NCI-H146 (cell line): ENCODE measurements at regions not wholly inside any gene's neighbourhood (a gene's known extent, or its start where the extent isn't known, plus 50 kb on each side); places are given as distances from the start of the nearest gene placed in this dataset.
"Not testable (repeated sequence)": the region's sequence is repeated elsewhere in the genome, so short reads cannot be mapped to it uniquely, and the experiment has no call there.

Experiments used
- DNase-seq: peaks from one replicate; lab custom pipeline; 2025; lab: John Stamatoyannopoulos, UW

- no peak for DNase-seq
These were observed 321.2 kb downstream of the ADGRD1 start for GRCh38 chr12:131274906-131275305.

DNA sequence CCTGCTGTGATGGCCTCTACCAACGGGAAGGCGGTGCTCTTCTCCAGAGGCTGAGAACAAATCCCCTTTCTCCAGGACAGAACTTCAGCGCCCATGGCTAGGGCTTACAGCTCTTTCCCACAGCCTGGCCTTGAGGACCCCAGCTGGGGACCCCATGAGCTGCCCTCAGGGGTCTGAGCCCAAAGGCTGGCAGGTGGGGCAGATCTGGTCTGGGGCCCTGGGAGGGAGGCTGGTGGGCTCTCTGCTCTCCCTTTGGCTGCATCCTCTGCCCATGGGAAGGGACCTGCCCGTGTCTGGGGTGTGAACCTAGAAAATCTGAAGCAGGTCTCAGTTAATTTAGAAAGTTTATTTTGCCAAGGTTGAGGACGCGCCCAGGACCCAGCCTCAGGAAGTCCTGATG lies 322.1 kb downstream of the ADGRD1 start:
- DNase-seq, result no peak

DNA sequence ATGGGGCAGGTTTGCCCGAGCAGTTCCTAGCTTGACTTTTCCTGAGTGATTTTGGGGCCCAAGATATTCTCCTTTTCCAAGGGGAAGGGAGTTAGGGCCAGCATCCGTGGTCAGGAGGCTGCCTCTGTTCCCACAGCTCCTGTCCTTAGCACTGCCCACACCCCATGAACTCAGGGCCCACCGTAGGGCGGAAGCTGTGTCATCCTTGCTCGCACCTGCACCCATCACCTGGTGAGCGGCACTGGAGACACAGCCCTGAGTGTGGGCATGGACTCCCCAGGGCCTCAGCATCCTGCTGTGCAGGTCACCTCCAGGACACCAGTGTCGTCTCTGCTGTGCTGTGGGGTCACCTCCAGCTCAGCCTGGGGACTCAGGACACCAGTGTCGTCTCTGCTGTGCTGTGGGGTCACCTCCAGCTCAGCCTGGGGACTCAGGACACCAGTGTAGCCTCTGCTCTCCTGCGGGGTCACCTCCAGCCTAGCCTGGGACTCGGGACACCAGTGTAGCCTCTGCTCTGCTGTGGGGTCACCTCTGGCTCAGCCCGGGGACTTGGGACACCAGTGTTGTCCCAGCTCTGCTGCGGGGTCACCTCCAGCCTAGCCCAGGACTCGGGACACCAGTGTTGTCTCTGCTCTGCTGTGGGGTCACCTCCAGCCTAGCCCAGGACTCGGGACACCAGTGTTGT lies 322.9 kb downstream of the ADGRD1 start:
- DNase-seq, result no peak

GRCh38 chr12:131277186-131278091 lies 323.7 kb downstream of the ADGRD1 start:
- DNase-seq, result not testable (repeated sequence)

- DNase-seq, result not testable (repeated sequence)
These were observed 324.9 kb downstream of the ADGRD1 start for GRCh38 chr12:131278451-131279115.

DNA sequence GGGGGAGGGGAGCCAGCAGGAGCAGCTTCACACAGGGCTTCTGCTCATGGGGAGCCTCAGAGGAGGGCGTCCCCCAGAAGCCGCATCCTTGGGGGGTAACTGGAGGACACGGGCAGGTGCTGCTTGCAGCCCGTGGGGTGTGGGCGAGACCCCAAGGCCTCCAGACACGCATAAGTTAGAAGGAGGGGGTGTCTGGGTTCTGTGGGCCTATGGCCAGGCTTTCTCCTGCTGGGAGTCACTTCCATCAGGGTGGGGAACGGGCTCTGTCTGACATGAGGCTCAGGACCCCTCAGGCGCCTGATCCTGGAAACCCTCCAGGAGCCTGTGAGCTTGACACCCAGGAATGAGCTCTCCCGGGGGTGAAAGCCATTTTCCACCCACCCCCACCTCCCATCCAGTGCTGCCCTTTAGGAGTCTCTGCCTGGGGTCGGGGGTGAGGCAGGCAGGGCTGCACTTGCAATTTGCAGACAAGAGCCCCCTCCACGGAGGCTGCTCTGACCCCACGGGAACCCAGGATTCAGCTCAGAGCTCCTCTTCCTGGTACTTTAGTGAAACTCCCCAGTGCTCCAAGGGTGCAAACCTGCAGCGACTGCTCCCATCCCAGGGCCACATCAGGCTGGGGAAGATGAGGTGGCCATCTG lies 325.7 kb downstream of the ADGRD1 start:
- no peak for DNase-seq

DNA sequence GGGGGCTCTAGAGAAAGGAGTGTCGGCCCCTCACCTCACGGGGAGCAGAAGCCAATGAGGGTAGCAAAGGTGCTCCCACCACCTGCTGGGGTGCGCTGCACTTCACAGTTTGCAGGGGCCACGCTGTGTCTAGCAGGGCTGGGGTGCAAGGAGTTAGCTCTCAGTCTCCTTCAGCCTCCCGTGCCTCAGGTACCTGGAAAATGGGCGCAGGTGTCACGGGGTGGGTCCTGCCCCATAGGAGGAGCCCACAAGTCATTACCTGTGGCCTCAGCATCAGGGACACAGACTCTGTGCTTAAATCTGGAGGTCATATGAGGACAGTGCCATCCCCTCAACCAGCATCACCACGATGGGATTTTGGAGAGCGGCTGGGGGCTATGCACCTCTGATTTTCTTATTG lies 326.7 kb downstream of the ADGRD1 start:
- DNase-seq, result no peak

GRCh38 chr12:131281016-131281415 lies 327.3 kb downstream of the ADGRD1 start:
- no peak for DNase-seq

GRCh38 chr12:131282292-131283080 lies 328.8 kb downstream of the ADGRD1 start:
- no peak for DNase-seq

DNA sequence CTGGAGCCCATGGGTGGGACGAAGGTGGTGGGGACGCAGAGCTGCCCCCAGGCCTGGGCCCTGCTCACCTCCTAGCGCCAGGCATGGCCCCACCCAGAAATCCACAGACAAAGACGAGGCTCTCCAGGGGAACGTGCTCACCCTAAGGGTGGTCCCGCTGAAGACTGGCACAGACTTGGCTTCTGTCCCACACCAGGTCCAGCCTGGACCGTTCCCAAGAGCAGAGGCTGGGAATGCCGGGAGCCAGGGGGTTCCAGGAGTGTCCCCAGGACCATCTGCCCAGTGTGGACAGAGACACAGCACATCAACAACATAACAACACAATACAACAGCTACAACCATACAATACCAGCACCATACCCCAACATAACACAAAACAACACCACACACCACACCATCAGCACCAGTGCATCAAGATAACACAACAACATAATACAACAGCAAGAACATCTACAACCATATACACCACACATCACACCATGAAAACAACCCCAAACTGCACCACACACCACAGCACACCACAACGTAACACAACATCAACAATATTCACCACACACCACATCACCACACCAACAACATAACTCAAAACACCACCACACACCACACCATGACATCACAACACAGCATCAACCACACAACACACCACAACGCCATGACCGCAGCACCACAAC lies 329.6 kb downstream of the ADGRD1 start:
- DNase-seq, result no peak

- not testable (repeated sequence) for DNase-seq
These were observed 330.4 kb downstream of the ADGRD1 start for GRCh38 chr12:131283862-131284825.

- not testable (repeated sequence) for DNase-seq
These were observed 331.5 kb downstream of the ADGRD1 start for GRCh38 chr12:131284954-131285904.

- not testable (repeated sequence) for DNase-seq
These were observed 332.2 kb downstream of the ADGRD1 start for GRCh38 chr12:131285905-131286295.

- not testable (repeated sequence) for DNase-seq
These were observed 332.6 kb downstream of the ADGRD1 start for GRCh38 chr12:131286301-131286700.

DNA sequence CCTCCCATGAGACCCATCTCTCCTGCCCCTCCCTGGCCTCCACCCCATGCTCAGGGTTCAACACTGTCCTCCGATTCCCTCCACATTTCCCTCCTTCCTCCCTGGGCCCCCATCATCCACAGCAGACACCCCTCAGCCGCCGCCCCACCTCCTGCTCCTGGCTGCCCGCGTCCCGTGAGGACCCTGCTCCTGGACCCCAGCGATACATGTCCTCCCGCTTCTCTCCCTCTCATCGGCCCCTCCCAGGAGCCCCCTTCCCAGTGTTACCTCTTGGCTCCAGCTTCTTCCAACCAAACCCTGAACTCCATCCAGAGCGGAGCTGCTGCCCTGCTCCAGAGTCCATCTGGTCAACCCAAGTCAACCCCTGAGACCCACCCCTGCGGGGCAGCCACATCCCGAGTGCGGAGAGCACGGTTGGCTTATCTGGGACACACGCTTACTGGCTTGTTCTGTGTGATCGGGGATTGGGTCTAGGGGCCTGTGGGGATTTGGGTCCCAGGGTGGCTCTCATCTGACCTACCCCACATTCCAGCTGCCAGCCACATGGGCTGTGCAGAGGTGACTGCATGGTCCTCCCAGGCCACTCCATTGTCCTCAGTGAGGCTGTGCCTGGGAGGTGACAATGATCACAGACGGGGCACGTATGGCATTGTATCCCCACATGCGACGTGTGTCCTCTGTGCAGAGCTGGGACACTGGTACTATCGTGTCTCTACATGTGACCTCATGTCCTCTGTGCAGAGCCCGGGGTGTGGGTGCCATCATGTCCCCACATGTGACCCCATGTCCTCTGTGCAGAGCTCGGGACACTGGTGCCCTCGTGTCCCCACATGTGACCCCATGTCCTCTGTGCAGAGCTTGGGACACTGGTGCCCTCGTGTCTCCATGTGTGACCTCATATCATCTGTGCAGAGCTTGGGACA lies 333.6 kb downstream of the ADGRD1 start:
- no peak for DNase-seq

- DNase-seq, result no peak
These were observed 334.4 kb downstream of the ADGRD1 start for GRCh38 chr12:131287938-131288764.
